ENCODE measurements at regions not wholly inside any gene's neighbourhood (a gene's known extent, or its start where the extent isn't known, plus 50 kb on each side); places are given as distances from the start of the nearest gene placed in this dataset.
"Not testable (repeated sequence)": the region's sequence is repeated elsewhere in the genome, so short reads cannot be mapped to it uniquely, and the experiment has no call there.

- Histone ChIP-seq H2AFZ (ENCODE audit: low read depth, low read length) (no peak overlapping the region), H3K9me3 (ENCODE audit: low read length) (no peaks in the 10 kb centered on the region), H3K36me3 (ENCODE audit: insufficient read depth, low read length) (no peaks in the 10 kb centered on the region)
Measured at GRCh38 chrX:114272096-114272686, 311.7 kb upstream of the HTR2C start.

GRCh38 chrX:114270371-114270770, 313.5 kb upstream of the HTR2C start:
- not testable (repeated sequence) for H3K36me3 ChIP-seq (ENCODE audit: insufficient read depth, low read length); H3K4me1 ChIP-seq (ENCODE audit: insufficient read depth, low read length)

More at GRCh38 chrX:114272096-114272686, 311.7 kb upstream of the HTR2C start:
- no peaks in the 10 kb centered on the region for H3K4me1 ChIP-seq (ENCODE audit: insufficient read depth, low read length)
- no peak overlapping the region for H3K4me3 ChIP-seq (ENCODE audit: low read length)
- H3K27me3 ChIP-seq (ENCODE audit: insufficient read depth, low read length) = no peaks in the 10 kb centered on the region

DNA sequence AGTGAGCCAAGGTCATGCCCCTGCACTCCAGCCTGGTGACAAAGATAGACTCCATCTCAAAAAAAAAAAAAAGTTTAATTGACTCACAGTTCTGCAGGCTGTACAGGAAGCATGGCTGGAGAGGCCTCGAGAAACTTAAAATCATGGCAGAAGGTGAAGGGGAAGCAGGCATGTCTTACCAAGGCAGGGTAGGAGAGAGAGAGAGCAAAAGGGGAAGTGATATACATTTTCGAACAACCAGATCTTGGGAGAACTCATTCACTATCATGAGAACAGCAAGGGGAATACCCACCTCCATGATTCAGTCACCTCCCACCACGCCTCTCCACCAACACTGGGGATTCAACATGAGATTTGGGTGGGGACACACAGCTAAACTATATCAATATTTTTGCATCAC, 315.2 kb upstream of the HTR2C start:
- Histone ChIP-seq H3K4me1 (ENCODE audit: insufficient read depth, low read length) (no peaks in the 10 kb centered on the region), H3K4me3 (ENCODE audit: low read length) (no peak overlapping the region), H2AFZ (ENCODE audit: low read depth, low read length) (no peak overlapping the region), H3K27me3 (ENCODE audit: insufficient read depth, low read length) (no peaks in the 10 kb centered on the region), H3K9me3 (ENCODE audit: low read length) (no peaks in the 10 kb centered on the region), H3K36me3 (ENCODE audit: insufficient read depth, low read length) (no peaks in the 10 kb centered on the region)

More at GRCh38 chrX:114270371-114270770, 313.5 kb upstream of the HTR2C start:
- H3K9me3 ChIP-seq (ENCODE audit: low read length); H3K4me3 ChIP-seq (ENCODE audit: low read length); H3K27me3 ChIP-seq (ENCODE audit: insufficient read depth, low read length); H2AFZ ChIP-seq (ENCODE audit: low read depth, low read length): not testable (repeated sequence)

- H3K9me3 ChIP-seq (ENCODE audit: low read length) = no peaks in the 10 kb centered on the region
- H2AFZ ChIP-seq (ENCODE audit: low read depth, low read length) = no peak overlapping the region
- no peaks in the 10 kb centered on the region for H3K36me3 ChIP-seq (ENCODE audit: insufficient read depth, low read length)
- H3K27me3 ChIP-seq (ENCODE audit: insufficient read depth, low read length) = no peaks in the 10 kb centered on the region
- no peaks in the 10 kb centered on the region for H3K4me1 ChIP-seq (ENCODE audit: insufficient read depth, low read length)
- no peak overlapping the region for H3K4me3 ChIP-seq (ENCODE audit: low read length)
Measured at GRCh38 chrX:114267142-114267541, 316.7 kb upstream of the HTR2C start.

DNA sequence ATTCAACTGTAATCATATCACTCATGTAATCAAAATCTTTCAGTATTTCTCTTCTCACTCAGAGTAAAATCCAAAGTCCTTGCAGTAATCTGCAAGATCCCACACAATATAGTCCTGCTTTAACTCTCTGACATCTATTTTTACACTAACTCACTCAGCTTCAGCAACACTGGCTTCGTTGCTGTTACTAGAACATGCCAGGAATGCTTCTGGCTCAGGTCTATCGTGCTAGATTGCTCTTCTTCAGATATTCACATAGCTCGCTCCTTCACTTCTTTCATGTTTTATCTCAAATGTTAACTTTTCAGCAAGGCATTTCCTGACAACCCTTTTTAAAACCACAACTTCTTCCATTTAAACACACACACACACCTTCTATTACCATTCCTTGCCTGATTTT, 331.7 kb upstream of the HTR2C start:
- H3K4me3 ChIP-seq (ENCODE audit: low read length) = no peak overlapping the region
- no peak overlapping the region for H2AFZ ChIP-seq (ENCODE audit: low read depth, low read length)
- H3K9me3 ChIP-seq (ENCODE audit: low read length) = no peaks in the 10 kb centered on the region

GRCh38 chrX:114251575-114251974, 332.3 kb upstream of the HTR2C start:
- no peaks in the 10 kb centered on the region for H3K4me1 ChIP-seq (ENCODE audit: insufficient read depth, low read length)
- H3K9me3 ChIP-seq (ENCODE audit: low read length) = no peaks in the 10 kb centered on the region
- no peak overlapping the region for H2AFZ ChIP-seq (ENCODE audit: low read depth, low read length)
- H3K27me3 ChIP-seq (ENCODE audit: insufficient read depth, low read length) = no peaks in the 10 kb centered on the region
- no peaks in the 10 kb centered on the region for H3K36me3 ChIP-seq (ENCODE audit: insufficient read depth, low read length)
- H3K4me3 ChIP-seq (ENCODE audit: low read length) = no peak overlapping the region

More for the DNA sequence above, 331.7 kb upstream of the HTR2C start:
- no peaks in the 10 kb centered on the region for H3K27me3 ChIP-seq (ENCODE audit: insufficient read depth, low read length)
- no peaks in the 10 kb centered on the region for H3K36me3 ChIP-seq (ENCODE audit: insufficient read depth, low read length)
- H3K4me1 ChIP-seq (ENCODE audit: insufficient read depth, low read length) = no peaks in the 10 kb centered on the region

- Histone ChIP-seq H3K36me3 (ENCODE audit: insufficient read depth, low read length) (no peaks in the 10 kb centered on the region), H3K27me3 (ENCODE audit: insufficient read depth, low read length) (no peaks in the 10 kb centered on the region), H3K9me3 (ENCODE audit: low read length) (no peaks in the 10 kb centered on the region), H3K4me3 (ENCODE audit: low read length) (no peak overlapping the region), H3K4me1 (ENCODE audit: insufficient read depth, low read length) (no peaks in the 10 kb centered on the region), H2AFZ (ENCODE audit: low read depth, low read length) (no peak overlapping the region)
Measured at GRCh38 chrX:114221445-114221844, 362.4 kb upstream of the HTR2C start.

DNA sequence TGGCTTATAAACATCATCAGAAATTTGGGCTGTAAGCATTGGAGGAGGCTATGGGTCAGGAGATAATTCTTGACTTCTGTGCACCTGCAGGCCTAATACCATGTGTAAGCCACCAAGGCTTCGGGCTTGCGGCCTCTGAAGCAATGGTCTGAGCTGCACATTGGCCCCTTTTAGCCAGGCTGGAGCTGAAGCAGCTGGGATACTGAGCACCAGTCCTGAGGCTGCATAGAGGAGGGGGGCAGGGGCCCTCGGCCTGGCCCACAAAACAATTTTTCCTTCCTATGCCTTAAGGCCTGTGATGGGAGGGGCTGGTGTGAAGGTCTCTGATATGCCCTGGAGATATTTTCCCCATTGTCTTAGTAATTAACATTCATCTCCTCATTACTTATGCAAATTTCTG, 373.0 kb upstream of the HTR2C start:
- Histone ChIP-seq H3K4me3 (ENCODE audit: low read length) (no peak overlapping the region), H3K4me1 (ENCODE audit: insufficient read depth, low read length) (no peaks in the 10 kb centered on the region), H3K36me3 (ENCODE audit: insufficient read depth, low read length) (no peaks in the 10 kb centered on the region), H3K9me3 (ENCODE audit: low read length) (no peaks in the 10 kb centered on the region), H2AFZ (ENCODE audit: low read depth, low read length) (no peak overlapping the region), H3K27me3 (ENCODE audit: insufficient read depth, low read length) (no peaks in the 10 kb centered on the region)

GRCh38 chrX:114201622-114202021, 382.3 kb upstream of the HTR2C start:
- H2AFZ ChIP-seq (ENCODE audit: low read depth, low read length) = no peak overlapping the region
- no peaks in the 10 kb centered on the region for H3K4me1 ChIP-seq (ENCODE audit: insufficient read depth, low read length)
- H3K4me3 ChIP-seq (ENCODE audit: low read length) = no peak overlapping the region
- H3K9me3 ChIP-seq (ENCODE audit: low read length) = no peaks in the 10 kb centered on the region
- no peaks in the 10 kb centered on the region for H3K27me3 ChIP-seq (ENCODE audit: insufficient read depth, low read length)
- H3K36me3 ChIP-seq (ENCODE audit: insufficient read depth, low read length) = no peaks in the 10 kb centered on the region

- H3K4me3 ChIP-seq (ENCODE audit: low read length) = no peak overlapping the region
- H2AFZ ChIP-seq (ENCODE audit: low read depth, low read length) = no peak overlapping the region
- no peaks in the 10 kb centered on the region for H3K4me1 ChIP-seq (ENCODE audit: insufficient read depth, low read length)
- no peaks in the 10 kb centered on the region for H3K9me3 ChIP-seq (ENCODE audit: low read length)
- H3K27me3 ChIP-seq (ENCODE audit: insufficient read depth, low read length) = no peaks in the 10 kb centered on the region
- H3K36me3 ChIP-seq (ENCODE audit: insufficient read depth, low read length) = no peaks in the 10 kb centered on the region
Measured at GRCh38 chrX:114181195-114181594, 402.7 kb upstream of the HTR2C start.

DNA sequence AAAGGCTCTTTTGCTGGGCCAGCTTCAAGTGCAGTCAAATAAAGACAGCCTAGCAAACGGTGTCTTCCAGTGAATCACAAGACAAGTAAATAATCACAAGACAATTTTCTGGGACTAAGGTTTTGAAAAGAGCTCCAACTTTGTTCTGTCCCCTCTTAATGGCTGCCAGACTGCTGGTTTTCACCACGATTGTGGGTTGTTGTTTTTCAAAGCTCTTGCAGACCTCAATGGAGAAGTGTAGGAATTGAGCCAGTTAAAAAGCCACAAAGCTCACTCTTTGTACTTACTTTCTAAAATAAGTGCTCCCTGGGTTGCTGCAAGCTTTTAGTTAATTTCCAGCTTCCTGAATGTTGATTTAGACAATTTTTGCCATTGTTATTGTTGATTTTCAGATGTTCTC, 405.8 kb upstream of the HTR2C start:
- Histone ChIP-seq H3K27me3 (ENCODE audit: insufficient read depth, low read length) (no peaks in the 10 kb centered on the region), H3K9me3 (ENCODE audit: low read length) (no peaks in the 10 kb centered on the region), H3K4me1 (ENCODE audit: insufficient read depth, low read length) (no peaks in the 10 kb centered on the region), H3K36me3 (ENCODE audit: insufficient read depth, low read length) (no peaks in the 10 kb centered on the region), H3K4me3 (ENCODE audit: low read length) (no peak overlapping the region), H2AFZ (ENCODE audit: low read depth, low read length) (no peak overlapping the region)

DNA sequence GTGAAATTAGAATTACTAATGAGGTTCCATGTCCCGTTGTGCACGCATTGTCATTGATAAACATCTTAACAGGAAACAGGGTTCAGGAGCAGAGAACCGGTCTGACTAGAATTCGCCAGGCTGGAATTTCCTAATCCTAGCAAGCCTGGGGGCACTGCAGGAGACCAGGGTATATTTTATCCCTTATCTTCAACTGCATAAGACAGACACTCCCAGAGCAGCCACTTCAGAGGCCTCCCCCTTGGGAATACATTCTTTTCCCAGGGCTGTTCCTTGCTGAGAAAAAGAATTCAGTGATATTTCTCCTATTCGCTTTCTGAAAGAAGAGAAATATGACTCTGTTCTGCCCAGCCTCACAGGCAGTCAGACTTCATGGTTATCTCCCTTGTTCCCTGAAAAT, 416.6 kb upstream of the HTR2C start:
- not testable (repeated sequence) for H3K36me3 ChIP-seq (ENCODE audit: insufficient read depth, low read length); H3K27me3 ChIP-seq (ENCODE audit: insufficient read depth, low read length); H2AFZ ChIP-seq (ENCODE audit: low read depth, low read length); H3K4me1 ChIP-seq (ENCODE audit: insufficient read depth, low read length); H3K9me3 ChIP-seq (ENCODE audit: low read length); H3K4me3 ChIP-seq (ENCODE audit: low read length)

DNA sequence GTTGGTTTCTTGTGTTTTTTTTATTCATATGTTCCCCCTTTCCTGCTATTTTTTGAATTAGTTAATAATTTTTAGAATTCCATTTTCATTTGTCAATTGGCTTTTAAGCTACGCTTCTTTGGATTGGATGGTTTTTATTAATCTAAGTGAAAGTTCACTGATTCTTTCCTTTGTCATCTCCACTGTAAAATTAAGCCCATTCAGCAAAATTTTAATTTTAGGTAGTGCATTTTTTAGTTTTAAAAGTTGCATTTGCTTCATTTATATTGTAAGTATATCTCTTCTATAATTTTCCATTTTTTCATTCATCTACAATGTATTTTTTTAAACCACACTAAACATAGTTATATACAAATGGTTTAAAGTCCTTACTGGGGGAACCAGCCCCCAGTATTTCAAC, 417.3 kb upstream of the HTR2C start:
- no peaks in the 10 kb centered on the region for H3K4me1 ChIP-seq (ENCODE audit: insufficient read depth, low read length)
- no peaks in the 10 kb centered on the region for H3K36me3 ChIP-seq (ENCODE audit: insufficient read depth, low read length)
- H3K4me3 ChIP-seq (ENCODE audit: low read length) = no peak overlapping the region
- H2AFZ ChIP-seq (ENCODE audit: low read depth, low read length) = no peak overlapping the region
- no peaks in the 10 kb centered on the region for H3K9me3 ChIP-seq (ENCODE audit: low read length)
- H3K27me3 ChIP-seq (ENCODE audit: insufficient read depth, low read length) = no peaks in the 10 kb centered on the region

- H3K27me3 ChIP-seq (ENCODE audit: insufficient read depth, low read length) = no peaks in the 10 kb centered on the region
- H3K9me3 ChIP-seq (ENCODE audit: low read length) = no peaks in the 10 kb centered on the region
- no peak overlapping the region for H2AFZ ChIP-seq (ENCODE audit: low read depth, low read length)
- no peaks in the 10 kb centered on the region for H3K4me1 ChIP-seq (ENCODE audit: insufficient read depth, low read length)
- no peaks in the 10 kb centered on the region for H3K36me3 ChIP-seq (ENCODE audit: insufficient read depth, low read length)
- H3K4me3 ChIP-seq (ENCODE audit: low read length) = no peak overlapping the region
Measured at GRCh38 chrX:114165537-114165936, 418.3 kb upstream of the HTR2C start.

All from neuron (in vitro differentiated cells).